Choroid plexus epithelial cell (primary cell): ENCODE measurements at regions not wholly inside any gene's neighbourhood (a gene's known extent, or its start where the extent isn't known, plus 50 kb on each side); places are given as distances from the start of the nearest gene placed in this dataset.

Experiments
- DNase-seq: peaks from one replicate; pipeline ENCODE4 v3.0.0-alpha.2; 2010; ENCODE audit warnings: low read depth
- H3K4me3 ChIP-seq: 2 replicates; pipeline ENCODE4 v1.5.1; 2011; ENCODE audit warnings: low read depth, mild to moderate bottlenecking, control low read depth, low read length, moderate library complexity
- CTCF ChIP-seq: conservative IDR thresholded peaks from 2 replicates; pipeline ENCODE4 v1.5.1; 2011; ENCODE audit warnings: low read depth, mild to moderate bottlenecking, control low read depth, inconsistent platforms, low read length, moderate library complexity

DNA sequence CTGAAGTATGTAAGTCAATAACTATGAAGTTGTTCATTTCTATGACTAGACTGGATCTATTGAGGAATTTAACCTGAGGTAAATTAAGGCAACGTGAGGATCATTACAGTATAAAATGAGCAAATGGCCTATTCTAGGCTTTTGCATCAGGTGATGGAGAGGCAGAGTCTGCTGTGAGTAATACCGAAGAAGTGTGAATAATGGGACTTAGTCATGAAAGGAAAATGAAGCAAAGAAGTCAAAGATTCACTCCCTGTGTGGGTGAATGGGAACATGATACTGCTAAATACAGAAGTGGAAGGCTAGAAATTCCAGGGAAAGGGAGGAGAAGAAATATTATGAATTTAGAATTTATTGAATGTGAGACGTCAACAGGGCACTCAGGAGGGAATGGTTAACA, 774.1 kb downstream of the LIG4 start:
- no peak for TF ChIP-seq CTCF
- peak; percentile 84 for DNase-seq
- H3K4me3 ChIP-seq: no peak overlapping the region

GRCh38 chr13:107438251-107438650, 777.1 kb downstream of the LIG4 start:
- no peak for TF ChIP-seq CTCF
- no peak overlapping the region for H3K4me3 ChIP-seq
- peak; percentile 52 for DNase-seq

GRCh38 chr13:107434347-107434746, 781.0 kb downstream of the LIG4 start:
- DNase-seq: no peak
- no peak overlapping the region for H3K4me3 ChIP-seq
- TF ChIP-seq CTCF: no peak

GRCh38 chr13:107427536-107427935, 787.8 kb downstream of the LIG4 start:
- no peak overlapping the region for H3K4me3 ChIP-seq
- no peak for TF ChIP-seq CTCF
- no peak for DNase-seq

GRCh38 chr13:107422421-107422820, 792.9 kb downstream of the LIG4 start:
- no peak for TF ChIP-seq CTCF
- DNase-seq: no peak
- no peak overlapping the region for H3K4me3 ChIP-seq

GRCh38 chr13:107421951-107422350, 793.4 kb downstream of the LIG4 start:
- no peak overlapping the region for H3K4me3 ChIP-seq
- DNase-seq: peak; percentile 63
- TF ChIP-seq CTCF: no peak

DNA sequence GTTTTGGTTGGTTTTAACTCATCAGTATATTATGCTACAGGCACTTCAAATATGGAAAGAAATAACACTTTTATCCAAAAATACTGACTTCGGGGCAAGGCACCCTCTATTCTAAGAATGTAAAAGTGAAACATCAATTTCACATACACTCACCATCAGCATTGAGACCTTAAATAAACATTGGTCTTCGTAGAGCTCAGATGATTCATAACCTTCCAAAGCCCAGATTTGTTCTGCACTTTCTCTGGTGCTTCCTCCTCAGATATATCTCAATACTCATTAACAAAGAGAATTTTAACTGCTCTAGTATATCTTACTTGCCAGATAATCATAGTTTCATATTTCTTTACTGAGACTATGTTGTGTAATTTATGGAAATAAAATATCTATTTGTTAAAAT, 794.3 kb downstream of the LIG4 start:
- DNase-seq: peak; percentile 72
- no peak for TF ChIP-seq CTCF
- no peak overlapping the region for H3K4me3 ChIP-seq
